Liver (tissue), 8 donors: ENCODE measurements at regions not wholly inside any gene's neighbourhood (a gene's known extent, or its start where the extent isn't known, plus 50 kb on each side); places are given as distances from the start of the nearest gene placed in this dataset.

Experiments
- DNase-seq: peaks from one replicate; pipeline ENCODE4 v3.0.0-alpha.2; 2017; ENCODE audit warnings: low spot score
- H3K27ac ChIP-seq, 2 donors: one replicate each; pipeline ENCODE4 v1.7.0; 2013; ENCODE audit warnings: inconsistent platforms in 2 of 2, low read length in 2 of 2, control low read depth in 1 of 2, low read depth in 1 of 2, mild to moderate bottlenecking in 1 of 2
- H3K27me3 ChIP-seq, 4 donors: one replicate each; pipeline versions ENCODE4 v1.6.1 to v1.7.0; 2013; ENCODE audit warnings: low read length in 3 of 4, inconsistent platforms in 1 of 4, mild to moderate bottlenecking in 1 of 4, moderate library complexity in 1 of 4; ENCODE audit not compliant: control insufficient read depth in 4 of 4, insufficient read depth in 4 of 4
- H3K36me3 ChIP-seq, 4 donors: one replicate each; pipeline versions ENCODE4 v1.6.1 to v1.7.0; 2013; ENCODE audit warnings: low read length in 3 of 4, mild to moderate bottlenecking in 3 of 4, low read depth in 1 of 4, moderate library complexity in 1 of 4; ENCODE audit not compliant: control insufficient read depth in 4 of 4, insufficient read depth in 3 of 4
- H3K4me1 ChIP-seq, 4 donors: one replicate each; pipeline versions ENCODE4 v1.6.1 to v1.7.0; 2013; ENCODE audit warnings: low read length in 3 of 4, mild to moderate bottlenecking in 3 of 4, moderate library complexity in 1 of 4; ENCODE audit not compliant: control insufficient read depth in 4 of 4, insufficient read depth in 4 of 4
- H3K4me3 ChIP-seq, 3 donors: one replicate each; pipeline versions ENCODE4 v1.6.1 to v1.7.0; 2013; ENCODE audit warnings: low read length in 3 of 3, control low read depth in 1 of 3, low read depth in 1 of 3, mild to moderate bottlenecking in 1 of 3
- H3K9ac ChIP-seq, 2 donors: one replicate each; pipeline ENCODE4 v1.7.0; 2013; ENCODE audit warnings: low read length in 2 of 2, mild to moderate bottlenecking in 2 of 2, moderate library complexity in 2 of 2, control low read depth in 1 of 2, low read depth in 1 of 2
- H3K9me3 ChIP-seq, 4 donors: one replicate each; pipeline versions ENCODE4 v1.6.1 to v1.7.0; 2013; ENCODE audit warnings: low read length in 3 of 4; ENCODE audit not compliant: control insufficient read depth in 4 of 4
- ATF3 ChIP-seq: IDR thresholded peaks from 2 replicates; pipeline ENCODE4 v1.6.1; 2016; ENCODE audit warnings: antibody characterized with exemption
- CTCF ChIP-seq: fragments of 150-350 bp; IDR thresholded peaks from 2 replicates; pipeline ENCODE4 v1.5.1; 2017; ENCODE audit warnings: improper control_type of control experiment, low read depth, low read length; ENCODE audit not compliant: missing input control
- EGR1 ChIP-seq, 2 donors: IDR thresholded peaks; 2 replicates each; pipeline ENCODE4 v1.6.1; 2016 to 2018; ENCODE audit warnings: antibody characterized with exemption in 2 of 2, low read depth in 2 of 2
- FOXA1 ChIP-seq: IDR thresholded peaks from 2 replicates; pipeline ENCODE4 v1.6.1; 2016; ENCODE audit warnings: antibody characterized with exemption
- FOXA2 ChIP-seq: IDR thresholded peaks from 2 replicates; pipeline ENCODE4 v1.6.1; 2016; ENCODE audit warnings: antibody characterized with exemption
- GABPA ChIP-seq, 2 donors: IDR thresholded peaks in 1 of 2; conservative IDR thresholded peaks in 1 of 2; 2 replicates each; pipeline ENCODE4 v1.6.1; 2016; ENCODE audit warnings: antibody characterized with exemption in 2 of 2, mild to moderate bottlenecking in 1 of 2, moderate library complexity in 1 of 2
- HNF4A ChIP-seq, 2 donors: conservative IDR thresholded peaks; 2 replicates each; pipeline ENCODE4 v1.6.1; 2016; ENCODE audit warnings: antibody characterized with exemption in 2 of 2, mild to moderate bottlenecking in 2 of 2
- HNF4G ChIP-seq: IDR thresholded peaks from 2 replicates; pipeline ENCODE4 v1.6.1; 2016; ENCODE audit warnings: antibody characterized with exemption
- JUND ChIP-seq, 2 donors: IDR thresholded peaks; 2 replicates each; pipeline ENCODE4 v1.6.1; 2016; ENCODE audit warnings: antibody characterized with exemption in 2 of 2
- MAX ChIP-seq: IDR thresholded peaks from 2 replicates; pipeline ENCODE4 v1.6.1; 2016; ENCODE audit warnings: antibody characterized with exemption
- NR2F2 ChIP-seq: IDR thresholded peaks from 2 replicates; pipeline ENCODE4 v1.6.1; 2016; ENCODE audit warnings: antibody characterized with exemption
- RAD21 ChIP-seq, 2 donors: IDR thresholded peaks; 2 replicates each; pipeline ENCODE4 v1.6.1; 2016; ENCODE audit warnings: antibody characterized with exemption in 2 of 2, mild to moderate bottlenecking in 2 of 2
- RXRA ChIP-seq, 2 donors: IDR thresholded peaks; 2 replicates each; pipeline ENCODE4 v1.6.1; 2017 to 2018; ENCODE audit warnings: antibody characterized with exemption in 2 of 2, mild to moderate bottlenecking in 1 of 2
- SP1 ChIP-seq: IDR thresholded peaks from 2 replicates; pipeline ENCODE4 v1.6.1; 2018; ENCODE audit warnings: antibody characterized with exemption, mild to moderate bottlenecking
- YY1 ChIP-seq: IDR thresholded peaks from 2 replicates; pipeline ENCODE4 v1.6.1; 2016; ENCODE audit warnings: antibody characterized with exemption, mild to moderate bottlenecking
- WGBS: extraction: QIAGEN DNeasy Blood & Tissue Kit; methylation state at CpG from one replicate; pipeline ENCODE4 v1.1.7; 2013; 5-methylcytosine and 5-hydroxymethylcytosine counted together
- TF ChIP-seq, protein P1 (sequence below): IDR thresholded peaks from 2 replicates; pipeline ENCODE4 v1.6.1; 2016; ENCODE audit warnings: antibody characterized with exemption, mild to moderate bottlenecking
- donor health status: healthy.
- donor health status: healthy.
- donor health status: healthy.
- donor health status: healthy.
- donor health status: healthy.

- H3K4me3 ChIP-seq, result no peak overlapping the region
- H3K27me3 ChIP-seq, result no peaks in the 10 kb centered on the region
- H3K9me3 ChIP-seq, result no peaks in the 10 kb centered on the region
- no peaks in the 10 kb centered on the region for H3K36me3 ChIP-seq
- no peak for TF ChIP-seq FOXA2
- TF ChIP-seq JUND (IDR thresholded peaks at IDR 0.05), result no peak
- no peak for TF ChIP-seq MAX
- no peaks in the 10 kb centered on the region for H3K4me1 ChIP-seq
- DNase-seq, result no peak
- 76% methylated on average over 4 of the region's 4 CpGs for WGBS
- H3K9ac ChIP-seq, result no peak overlapping the region
- H3K27ac ChIP-seq, result no peak overlapping the region
Observed at GRCh38 chr9:14379280-14379679, 65.3 kb upstream of the NFIB start.

DNA sequence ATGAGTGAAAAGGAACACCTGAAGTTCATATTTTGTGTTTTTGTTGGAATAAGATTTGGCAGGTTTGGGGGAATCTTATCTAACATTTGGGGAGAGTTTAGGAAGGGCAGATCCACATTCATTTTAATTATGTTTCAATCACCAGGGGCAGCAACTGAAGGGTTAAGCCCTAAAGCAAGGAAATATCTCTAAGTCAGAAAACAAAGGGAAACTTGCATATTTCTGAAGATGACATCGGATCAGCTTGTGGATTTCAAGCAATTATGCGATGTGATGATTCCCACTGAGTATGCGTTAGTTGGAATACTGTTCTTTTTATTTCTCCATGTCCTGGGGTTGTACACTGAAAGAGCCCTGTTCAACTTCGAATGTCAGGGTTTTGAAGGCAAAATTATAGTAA is 59.8 kb upstream of the NFIB start:
- no peak overlapping the region for H3K4me3 ChIP-seq
- TF ChIP-seq RXRA (IDR thresholded peaks at IDR 0.05), result no peak
- TF ChIP-seq JUND (IDR thresholded peaks at IDR 0.05), result no peak
- TF ChIP-seq SP1, result no peak
- TF ChIP-seq YY1, result no peak
- TF ChIP-seq GABPA (IDR thresholded peaks at IDR 0.05 in 1 of 2, conservative IDR thresholded peaks at IDR 0.05 in 1 of 2), result no peak
- TF ChIP-seq EGR1 (IDR thresholded peaks at IDR 0.05; ENCODE audit: low read depth in 2 of 2), result no peak
- TF ChIP-seq ATF3, result no peak
- no peak for TF ChIP-seq HNF4G
- no peak for TF ChIP-seq CTCF
- TF ChIP-seq NR2F2, result no peak
- no peak for TF ChIP-seq HNF4A (conservative IDR thresholded peaks at IDR 0.05)
- no peak for TF ChIP-seq FOXA1
- TF ChIP-seq, protein P1, sequence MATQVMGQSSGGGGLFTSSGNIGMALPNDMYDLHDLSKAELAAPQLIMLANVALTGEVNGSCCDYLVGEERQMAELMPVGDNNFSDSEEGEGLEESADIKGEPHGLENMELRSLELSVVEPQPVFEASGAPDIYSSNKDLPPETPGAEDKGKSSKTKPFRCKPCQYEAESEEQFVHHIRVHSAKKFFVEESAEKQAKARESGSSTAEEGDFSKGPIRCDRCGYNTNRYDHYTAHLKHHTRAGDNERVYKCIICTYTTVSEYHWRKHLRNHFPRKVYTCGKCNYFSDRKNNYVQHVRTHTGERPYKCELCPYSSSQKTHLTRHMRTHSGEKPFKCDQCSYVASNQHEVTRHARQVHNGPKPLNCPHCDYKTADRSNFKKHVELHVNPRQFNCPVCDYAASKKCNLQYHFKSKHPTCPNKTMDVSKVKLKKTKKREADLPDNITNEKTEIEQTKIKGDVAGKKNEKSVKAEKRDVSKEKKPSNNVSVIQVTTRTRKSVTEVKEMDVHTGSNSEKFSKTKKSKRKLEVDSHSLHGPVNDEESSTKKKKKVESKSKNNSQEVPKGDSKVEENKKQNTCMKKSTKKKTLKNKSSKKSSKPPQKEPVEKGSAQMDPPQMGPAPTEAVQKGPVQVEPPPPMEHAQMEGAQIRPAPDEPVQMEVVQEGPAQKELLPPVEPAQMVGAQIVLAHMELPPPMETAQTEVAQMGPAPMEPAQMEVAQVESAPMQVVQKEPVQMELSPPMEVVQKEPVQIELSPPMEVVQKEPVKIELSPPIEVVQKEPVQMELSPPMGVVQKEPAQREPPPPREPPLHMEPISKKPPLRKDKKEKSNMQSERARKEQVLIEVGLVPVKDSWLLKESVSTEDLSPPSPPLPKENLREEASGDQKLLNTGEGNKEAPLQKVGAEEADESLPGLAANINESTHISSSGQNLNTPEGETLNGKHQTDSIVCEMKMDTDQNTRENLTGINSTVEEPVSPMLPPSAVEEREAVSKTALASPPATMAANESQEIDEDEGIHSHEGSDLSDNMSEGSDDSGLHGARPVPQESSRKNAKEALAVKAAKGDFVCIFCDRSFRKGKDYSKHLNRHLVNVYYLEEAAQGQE, result no peak
- TF ChIP-seq RAD21 (IDR thresholded peaks at IDR 0.05), result no peak
- WGBS, result 66% methylated on average over 4 of the region's 4 CpGs
- no peaks in the 10 kb centered on the region for H3K4me1 ChIP-seq
- H3K9me3 ChIP-seq, result no peaks in the 10 kb centered on the region
- no peak overlapping the region for H3K9ac ChIP-seq
- no peaks in the 10 kb centered on the region for H3K36me3 ChIP-seq
- H3K27ac ChIP-seq, result no peak overlapping the region
- no peaks in the 10 kb centered on the region for H3K27me3 ChIP-seq
- DNase-seq, result no peak
